Occipital lobe (tissue), 2 donors: ENCODE measurements at regions not wholly inside any gene's neighbourhood (a gene's known extent, or its start where the extent isn't known, plus 50 kb on each side); places are given as distances from the start of the nearest gene placed in this dataset. TPM values are rescaled to one million over a fixed set of nuclear protein-coding genes. Genes with fewer than 3 reads are reported as not detected.

Experiments used
- DNase-seq: peaks from one replicate; lab custom pipeline; 2025; lab: John Stamatoyannopoulos, UW
- small RNA-seq: library from RNA; depleted of rRNA; stranded (forward); fragments of <200 nt; gene quantifications from one replicate; pipeline ENCODE3, GENCODE V24; 2014

- no peak for DNase-seq
Observed at GRCh38 chr18:8536231-8536630, 73.0 kb upstream of the RAB12 start.

DNA sequence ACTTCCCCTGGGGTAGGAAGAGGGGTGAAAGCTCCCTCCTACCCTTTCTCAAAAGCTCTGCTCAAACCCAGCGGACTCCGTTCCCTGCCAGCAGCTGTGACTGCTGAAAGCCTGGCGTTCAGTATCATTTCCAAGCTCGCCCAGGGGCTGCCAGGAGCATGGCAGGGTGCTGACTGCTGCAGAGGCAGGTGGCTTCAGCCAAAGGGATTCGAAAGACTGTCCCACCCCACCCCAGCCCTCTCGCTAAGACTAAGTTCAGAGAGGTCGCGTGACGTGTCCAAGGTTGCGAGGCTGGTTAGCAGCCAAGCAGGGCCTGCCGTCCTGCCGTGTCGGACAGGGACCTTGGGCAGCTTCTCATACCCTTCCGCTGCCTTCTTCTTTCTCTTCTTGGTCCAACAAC lies 72.3 kb upstream of the RAB12 start:
- no peak for DNase-seq

GRCh38 chr18:8537400-8537799 lies 71.8 kb upstream of the RAB12 start:
- DNase-seq: no peak

- no peak for DNase-seq
Observed at GRCh38 chr18:8538935-8539334, 70.3 kb upstream of the RAB12 start.

- no peak for DNase-seq
Observed at GRCh38 chr18:8546677-8547076, 62.6 kb upstream of the RAB12 start.

- no peak for DNase-seq
Observed at GRCh38 chr18:8548186-8548585, 61.1 kb upstream of the RAB12 start.

- no peak for DNase-seq
Observed at GRCh38 chr18:8549254-8549757, 59.9 kb upstream of the RAB12 start.

- no peak for DNase-seq
Observed at GRCh38 chr18:8552151-8552550, 57.1 kb upstream of the RAB12 start.

DNA sequence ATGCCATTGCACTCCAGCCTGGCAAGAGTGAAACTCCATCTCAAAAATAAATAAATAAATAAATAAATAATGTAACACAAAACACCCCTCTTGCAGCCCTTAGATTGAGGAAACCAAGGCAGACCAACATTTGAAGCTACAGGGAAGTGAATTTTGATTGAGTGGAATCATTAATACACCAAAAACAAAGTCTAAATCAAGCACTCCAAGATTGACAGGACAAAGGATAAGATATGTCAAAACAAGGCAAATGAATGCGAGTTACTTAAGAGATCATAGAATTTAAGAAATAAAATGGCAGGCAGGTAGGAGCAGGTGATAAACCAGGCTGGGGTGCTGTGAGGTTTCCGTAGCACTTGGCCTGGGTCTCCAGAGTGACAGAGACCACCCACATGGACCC lies 54.9 kb upstream of the RAB12 start:
- no peak for DNase-seq

DNA sequence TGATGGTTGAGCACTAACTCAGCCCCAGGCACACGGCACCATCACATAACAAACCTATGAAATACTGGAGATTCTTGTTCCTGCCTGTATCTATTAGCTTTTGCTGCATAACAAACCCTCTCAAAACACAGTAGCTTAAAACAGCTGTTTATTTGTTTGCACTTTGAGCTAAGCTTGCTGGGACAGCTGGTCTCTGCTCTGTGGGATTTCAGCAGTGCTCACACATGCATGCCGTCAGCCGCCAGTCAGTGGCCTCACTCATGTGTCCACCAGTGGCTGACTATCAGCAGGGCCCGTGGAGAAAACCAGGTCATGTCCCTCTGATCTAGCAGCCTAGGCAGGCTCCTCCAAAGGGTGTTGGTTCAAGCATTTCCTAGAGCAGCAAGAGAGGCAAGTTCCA lies 52.8 kb upstream of the RAB12 start:
- no peak for DNase-seq

Small RNA genes lying in the stretch of these regions (small RNA-seq; reads per million reads assigned to genes)
- not detected for gene RN7SL50P
